CD14-positive monocyte (primary cell): ENCODE measurements at regions not wholly inside any gene's neighbourhood (a gene's known extent, or its start where the extent isn't known, plus 50 kb on each side); places are given as distances from the start of the nearest gene placed in this dataset.

ENCODE experiments used
- DNase-seq, 3 donors: peaks; one replicate each; pipeline ENCODE4 v3.0.0-alpha.2; 2011 to 2022
- H2AFZ ChIP-seq: 2 replicates; pipeline ENCODE4 v1.6.0; 2012; ENCODE audit warnings: mild to moderate bottlenecking, low read depth, low read length, inconsistent platforms; ENCODE audit not compliant: insufficient read depth, poor library complexity, severe bottlenecking
- H3K27ac ChIP-seq, 2 donors: 1 replicate in 1 of 2; 2 replicates in 1 of 2; pipeline ENCODE4 v1.5.1; 2012 to 2013; ENCODE audit warnings: low read length in 2 of 2, control low read depth in 1 of 2, inconsistent platforms in 1 of 2, low read depth in 1 of 2, mild to moderate bottlenecking in 1 of 2
- H3K27me3 ChIP-seq, 2 donors: one replicate each; pipeline versions ENCODE4 v1.6.0 to v1.6.1; 2011 to 2013; ENCODE audit warnings: low read length in 2 of 2; ENCODE audit not compliant: control insufficient read depth in 2 of 2, insufficient read depth in 2 of 2
- H3K36me3 ChIP-seq, 2 donors: replicated peaks in 1 of 2; 1 replicate in 1 of 2; 2 replicates in 1 of 2; pipeline versions ENCODE4 v1.5.1 to v1.6.1; 2012 to 2013; ENCODE audit warnings: low read length in 2 of 2, control low read depth in 1 of 2, inconsistent platforms in 1 of 2, mild to moderate bottlenecking in 1 of 2; ENCODE audit not compliant: insufficient read depth in 2 of 2, control insufficient read depth in 1 of 2
- H3K4me1 ChIP-seq, 2 donors: 1 replicate in 1 of 2; 2 replicates in 1 of 2; pipeline versions ENCODE4 v1.5.1 to v1.6.1; 2012 to 2013; ENCODE audit warnings: low read length in 2 of 2, control low read depth in 1 of 2, inconsistent platforms in 1 of 2, mild to moderate bottlenecking in 1 of 2, moderate library complexity in 1 of 2; ENCODE audit not compliant: insufficient read depth in 2 of 2, control insufficient read depth in 1 of 2
- H3K4me2 ChIP-seq: replicated peaks from 2 replicates; pipeline ENCODE3; 2012; ENCODE audit warnings: low read length, moderate library complexity, mild to moderate bottlenecking; ENCODE audit not compliant: poor library complexity, severe bottlenecking; ENCODE audit errors: extremely low read depth
- H3K4me3 ChIP-seq, 3 experiments: fragments of 200-600 bp in 1 of 3; sonication (generic) in 1 of 3; replicated peaks in 1 of 3; 1 replicate in 2 of 3; 2 replicates in 1 of 3; pipeline ENCODE4 v1.5.1; 2011 to 2013; ENCODE audit warnings: low read length in 3 of 3, mild to moderate bottlenecking in 3 of 3, control low read depth in 2 of 3, low read depth in 2 of 3, inconsistent platforms in 1 of 3, moderate library complexity in 1 of 3
- H3K79me2 ChIP-seq: 2 replicates; pipeline ENCODE4 v1.6.0; 2012; ENCODE audit warnings: mild to moderate bottlenecking, control low read depth, inconsistent platforms, low read length, moderate library complexity; ENCODE audit not compliant: insufficient read depth
- H3K9ac ChIP-seq: 2 replicates; pipeline ENCODE4 v1.6.0; 2017; ENCODE audit warnings: low read length, mild to moderate bottlenecking; ENCODE audit not compliant: insufficient read depth, poor library complexity, severe bottlenecking
- H3K9me3 ChIP-seq, 2 donors: replicated peaks in 1 of 2; 1 replicate in 1 of 2; 2 replicates in 1 of 2; pipeline versions ENCODE4 v1.5.1 to v1.6.1; 2012 to 2013; ENCODE audit warnings: low read length in 2 of 2, control low read depth in 1 of 2; ENCODE audit not compliant: control insufficient read depth in 1 of 2, insufficient read depth in 1 of 2
- H4K20me1 ChIP-seq: 2 replicates; pipeline ENCODE4 v1.6.0; 2012; ENCODE audit warnings: mild to moderate bottlenecking, low read length, control low read depth, moderate library complexity; ENCODE audit not compliant: insufficient read depth
- H3K27ac Mint-ChIP-seq, 7 donors: one replicate each; pipeline ENCODE4 v1.8.0; 2020; ENCODE audit warnings: mild to moderate bottlenecking in 7 of 7, mixed read lengths in 7 of 7, moderate library complexity in 6 of 7, inconsistent platforms in 2 of 7
- H3K27me3 Mint-ChIP-seq, 3 donors: one replicate each; pipeline ENCODE4 v1.8.0; 2021 to 2022; ENCODE audit warnings: low read depth in 3 of 3, mild to moderate bottlenecking in 3 of 3, mixed read lengths in 3 of 3, moderate library complexity in 3 of 3, inconsistent platforms in 1 of 3
- H3K36me3 Mint-ChIP-seq, 2 donors: one replicate each; pipeline ENCODE4 v1.8.0; 2020; ENCODE audit warnings: mixed read lengths in 2 of 2, inconsistent platforms in 1 of 2, mild to moderate bottlenecking in 1 of 2
- H3K4me1 Mint-ChIP-seq: one replicate; pipeline ENCODE4 v1.8.0; 2020; ENCODE audit warnings: mild to moderate bottlenecking, mixed read lengths
- H3K4me3 Mint-ChIP-seq, 2 donors: one replicate each; pipeline ENCODE4 v1.8.0; 2020; ENCODE audit warnings: mild to moderate bottlenecking in 2 of 2, mixed read lengths in 2 of 2, moderate library complexity in 1 of 2
- H3K9me3 Mint-ChIP-seq, 7 donors: one replicate each; pipeline ENCODE4 v1.8.0; 2020 to 2022; ENCODE audit warnings: mixed read lengths in 7 of 7, mild to moderate bottlenecking in 6 of 7, moderate library complexity in 6 of 7, inconsistent platforms in 2 of 7
- WGBS: methylation state at CpG from one replicate; pipeline ENCODE4 v1.1.5; 2013; ENCODE audit warnings: missing lambda C conversion rate; ENCODE audit not compliant: insufficient coverage; 5-methylcytosine and 5-hydroxymethylcytosine counted together
- intact Hi-C, 2 donors: fragments of 100-400 bp; cut with micrococcal nuclease; formaldehyde crosslinking; loops; one replicate each; pipeline versions ENCODE4 v1.15.0 to v1.15.1; 2023
- TF ChIP-seq, protein P1 (sequence below): fragments of 200-600 bp; IDR thresholded peaks from one replicate; pipeline ENCODE4 v1.8.0; 2022; ENCODE audit warnings: antibody characterized with exemption, mild to moderate bottlenecking

DNA sequence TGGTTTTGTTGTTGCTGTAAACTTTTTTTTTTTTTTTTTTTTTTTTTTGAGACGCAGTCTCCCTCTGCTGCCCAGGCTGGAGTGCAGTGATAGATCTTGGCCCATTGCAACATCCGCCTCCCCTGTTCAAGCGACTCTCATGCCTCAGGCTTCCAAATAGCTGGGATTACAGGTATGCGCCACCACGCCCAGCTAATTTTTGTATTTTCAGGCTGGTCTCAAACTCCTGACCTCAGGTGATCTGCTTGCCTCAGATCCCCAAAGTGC, 78.9 kb upstream of the SLC45A1 start:
- Histone ChIP-seq H3K9me3 (no peaks in the 10 kb centered on the region), H3K36me3 (no peaks in the 10 kb centered on the region), H4K20me1 (no peaks in the 10 kb centered on the region), H3K79me2 (no peaks in the 10 kb centered on the region), H3K4me3 (no peak overlapping the region), H3K27ac (no peak overlapping the region), H3K4me2 (no peak overlapping the region), H3K9ac (no peak overlapping the region), H2AFZ (no peak overlapping the region), H3K27me3 (no peaks in the 10 kb centered on the region), H3K4me1 (no peaks in the 10 kb centered on the region)
- H3K27ac Mint-ChIP-seq: no peak overlapping the region
- H3K27me3 Mint-ChIP-seq: peaks cover 5 to 15% (median 13%) of the 10 kb centered on the region in 3 donors
- TF ChIP-seq, protein P1, sequence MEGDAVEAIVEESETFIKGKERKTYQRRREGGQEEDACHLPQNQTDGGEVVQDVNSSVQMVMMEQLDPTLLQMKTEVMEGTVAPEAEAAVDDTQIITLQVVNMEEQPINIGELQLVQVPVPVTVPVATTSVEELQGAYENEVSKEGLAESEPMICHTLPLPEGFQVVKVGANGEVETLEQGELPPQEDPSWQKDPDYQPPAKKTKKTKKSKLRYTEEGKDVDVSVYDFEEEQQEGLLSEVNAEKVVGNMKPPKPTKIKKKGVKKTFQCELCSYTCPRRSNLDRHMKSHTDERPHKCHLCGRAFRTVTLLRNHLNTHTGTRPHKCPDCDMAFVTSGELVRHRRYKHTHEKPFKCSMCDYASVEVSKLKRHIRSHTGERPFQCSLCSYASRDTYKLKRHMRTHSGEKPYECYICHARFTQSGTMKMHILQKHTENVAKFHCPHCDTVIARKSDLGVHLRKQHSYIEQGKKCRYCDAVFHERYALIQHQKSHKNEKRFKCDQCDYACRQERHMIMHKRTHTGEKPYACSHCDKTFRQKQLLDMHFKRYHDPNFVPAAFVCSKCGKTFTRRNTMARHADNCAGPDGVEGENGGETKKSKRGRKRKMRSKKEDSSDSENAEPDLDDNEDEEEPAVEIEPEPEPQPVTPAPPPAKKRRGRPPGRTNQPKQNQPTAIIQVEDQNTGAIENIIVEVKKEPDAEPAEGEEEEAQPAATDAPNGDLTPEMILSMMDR: peak; percentile 43
- peaks cover 14% of the 10 kb centered on the region for H3K4me1 Mint-ChIP-seq
- no peaks in the 10 kb centered on the region for H3K9me3 Mint-ChIP-seq
- DNase-seq: no peak
- H3K4me3 Mint-ChIP-seq: no peak overlapping the region
- 88% methylated on average over 4 of the region's 5 CpGs for WGBS
- no peaks in the 10 kb centered on the region for H3K36me3 Mint-ChIP-seq
- intact Hi-C loops: loop anchor here in 1 of 2 donors (10.0 kb wide), 1 partner anchor 204 kb away; no protein-coding TSS in a partner anchor

GRCh38 chr1:8238141-8239038, 79.5 kb upstream of the SLC45A1 start:
- Histone ChIP-seq H3K36me3 (no peaks in the 10 kb centered on the region), H3K27ac (no peak overlapping the region), H4K20me1 (no peaks in the 10 kb centered on the region), H3K27me3 (no peaks in the 10 kb centered on the region), H3K4me1 (no peaks in the 10 kb centered on the region), H3K9me3 (no peaks in the 10 kb centered on the region), H3K4me2 (no peak overlapping the region), H2AFZ (no peak overlapping the region), H3K4me3 (no peak overlapping the region), H3K9ac (no peak overlapping the region), H3K79me2 (no peaks in the 10 kb centered on the region)
- TF ChIP-seq, protein P1: no peak
- H3K36me3 Mint-ChIP-seq: no peaks in the 10 kb centered on the region
- intact Hi-C loops: loop anchor here in 1 of 2 donors (10.0 kb wide), 1 partner anchor 204 kb away; no protein-coding TSS in a partner anchor
- peak in 2 of 3 donors; percentile 7 to 13 for DNase-seq
- H3K27me3 Mint-ChIP-seq: peaks cover 5 to 16% (median 15%) of the 10 kb centered on the region in 3 donors
- H3K27ac Mint-ChIP-seq: no peak overlapping the region
- peak overlapping the region in 1 of 2 donors; percentile 4 for H3K4me3 Mint-ChIP-seq
- H3K9me3 Mint-ChIP-seq: no peaks in the 10 kb centered on the region
- 94% methylated on average over 16 of the region's 20 CpGs for WGBS
- peaks cover 14% of the 10 kb centered on the region for H3K4me1 Mint-ChIP-seq
